ENCODE measurements at regions not wholly inside any gene's neighbourhood (a gene's known extent, or its start where the extent isn't known, plus 50 kb on each side); places are given as distances from the start of the nearest gene placed in this dataset.

DNA sequence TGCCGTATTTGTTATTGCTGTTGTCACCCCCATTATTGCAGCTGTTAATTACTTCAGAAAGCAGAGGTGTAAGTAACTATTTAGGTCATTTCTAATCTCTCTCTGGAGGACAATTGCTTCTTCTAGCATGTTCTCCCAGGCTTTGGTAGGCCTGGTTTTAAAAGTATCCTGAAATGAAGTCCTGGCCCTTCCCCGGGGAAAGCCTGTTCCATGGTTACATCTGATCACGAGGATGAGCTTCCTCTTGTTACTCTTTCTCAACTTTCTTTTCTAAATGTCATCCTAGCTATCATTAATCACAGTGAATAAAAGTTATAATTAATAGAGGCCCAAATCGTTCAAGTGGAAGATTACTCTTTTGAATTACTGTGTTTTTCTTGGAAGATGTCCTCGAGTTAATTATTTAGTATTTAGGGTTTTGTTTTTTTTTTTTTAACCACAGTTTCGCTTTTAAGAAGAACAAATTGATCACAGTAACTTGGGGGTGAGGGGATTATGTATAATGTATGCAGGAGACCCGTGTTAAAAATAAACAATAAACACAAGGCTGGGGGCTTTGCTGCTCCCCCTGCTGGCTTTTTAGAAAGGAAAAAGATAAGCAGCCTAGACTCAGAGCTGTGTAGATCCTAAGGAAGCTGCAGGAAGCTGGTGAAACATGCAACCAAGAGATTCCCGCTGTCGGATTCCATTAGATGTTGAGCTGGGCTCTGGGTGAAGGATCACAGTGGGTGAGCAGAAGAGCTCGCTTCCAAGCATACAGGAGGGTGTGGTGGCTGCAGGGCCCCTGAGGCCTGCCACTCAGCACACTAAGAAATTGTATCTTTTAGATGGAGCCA is 420.1 kb downstream of the FUT8 start:
- TF ChIP-seq POLR2A (IDR thresholded peaks at IDR 0.05; ENCODE audit: low read length) (no peak), GATA1 (IDR thresholded peaks at IDR 0.05; ENCODE audit: low read depth, low read length) (no peak)

Data from erythroblast (primary cell).